Endothelial cell (in vitro differentiated cells): ENCODE measurements at regions not wholly inside any gene's neighbourhood (a gene's known extent, or its start where the extent isn't known, plus 50 kb on each side); places are given as distances from the start of the nearest gene placed in this dataset.

Experiments used
- DNase-seq: peaks from one replicate; pipeline ENCODE4 v3.0.0; 2021; ENCODE audit warnings: low spot score
- H3K27ac Mint-ChIP-seq: one replicate; pipeline ENCODE4 v1.8.0; 2021; ENCODE audit warnings: mixed read lengths, inconsistent platforms; ENCODE audit not compliant: unreplicated experiment
- H3K27me3 Mint-ChIP-seq: one replicate; pipeline ENCODE4 v1.8.0; 2021; ENCODE audit warnings: mild to moderate bottlenecking, moderate library complexity, mixed read lengths, inconsistent platforms; ENCODE audit not compliant: unreplicated experiment
- H3K36me3 Mint-ChIP-seq: one replicate; pipeline ENCODE4 v1.8.0; 2021; ENCODE audit warnings: mild to moderate bottlenecking, low read depth, mixed read lengths, inconsistent platforms; ENCODE audit not compliant: unreplicated experiment
- H3K4me1 Mint-ChIP-seq: one replicate; pipeline ENCODE4 v1.8.0; 2021; ENCODE audit warnings: mild to moderate bottlenecking, mixed read lengths, inconsistent platforms; ENCODE audit not compliant: unreplicated experiment
- H3K4me3 Mint-ChIP-seq: one replicate; pipeline ENCODE4 v1.8.0; 2021; ENCODE audit warnings: mild to moderate bottlenecking, mixed read lengths, inconsistent platforms; ENCODE audit not compliant: unreplicated experiment
- H3K9me3 Mint-ChIP-seq: one replicate; pipeline ENCODE4 v1.8.0; 2021; ENCODE audit warnings: mixed read lengths, inconsistent platforms; ENCODE audit not compliant: unreplicated experiment
- CTCF ChIP-seq: fragments of 200-600 bp; sonication (generic); IDR thresholded peaks from one replicate; pipeline ENCODE4 v1.5.0; 2021; ENCODE audit warnings: antibody characterized with exemption; ENCODE audit not compliant: unreplicated experiment

GRCh38 chr5:143761663-143762062, 50.3 kb upstream of the HMHB1 start:
- H3K4me1 Mint-ChIP-seq = peaks cover 4% of the 10 kb centered on the region
- no peak overlapping the region for H3K27ac Mint-ChIP-seq
- TF ChIP-seq CTCF = no peak
- no peaks in the 10 kb centered on the region for H3K36me3 Mint-ChIP-seq
- no peaks in the 10 kb centered on the region for H3K27me3 Mint-ChIP-seq
- no peaks in the 10 kb centered on the region for H3K9me3 Mint-ChIP-seq
- DNase-seq = no peak
- no peak overlapping the region for H3K4me3 Mint-ChIP-seq

GRCh38 chr5:143760755-143761154, 51.2 kb upstream of the HMHB1 start:
- no peak overlapping the region for H3K27ac Mint-ChIP-seq
- peaks cover 4% of the 10 kb centered on the region for H3K4me1 Mint-ChIP-seq
- H3K36me3 Mint-ChIP-seq = no peaks in the 10 kb centered on the region
- DNase-seq = no peak
- no peaks in the 10 kb centered on the region for H3K9me3 Mint-ChIP-seq
- no peaks in the 10 kb centered on the region for H3K27me3 Mint-ChIP-seq
- TF ChIP-seq CTCF = no peak
- H3K4me3 Mint-ChIP-seq = no peak overlapping the region

GRCh38 chr5:143760131-143760505, 51.8 kb upstream of the HMHB1 start:
- H3K9me3 Mint-ChIP-seq = no peaks in the 10 kb centered on the region
- no peaks in the 10 kb centered on the region for H3K36me3 Mint-ChIP-seq
- TF ChIP-seq CTCF = no peak
- peaks cover 4% of the 10 kb centered on the region for H3K4me1 Mint-ChIP-seq
- DNase-seq = no peak
- H3K27ac Mint-ChIP-seq = no peak overlapping the region
- no peaks in the 10 kb centered on the region for H3K27me3 Mint-ChIP-seq
- no peak overlapping the region for H3K4me3 Mint-ChIP-seq

- Mint-ChIP-seq H3K4me3 (no peak overlapping the region), H3K9me3 (no peaks in the 10 kb centered on the region), H3K36me3 (no peaks in the 10 kb centered on the region), H3K27me3 (no peaks in the 10 kb centered on the region), H3K4me1 (peaks cover 4% of the 10 kb centered on the region), H3K27ac (no peak overlapping the region)
- no peak for TF ChIP-seq CTCF
- no peak for DNase-seq
Observed at GRCh38 chr5:143759396-143760130, 52.4 kb upstream of the HMHB1 start.

GRCh38 chr5:143758750-143759149, 53.2 kb upstream of the HMHB1 start:
- Mint-ChIP-seq H3K36me3 (no peaks in the 10 kb centered on the region), H3K27ac (no peak overlapping the region)
- no peak for TF ChIP-seq CTCF

More at GRCh38 chr5:143758750-143759149, 53.2 kb upstream of the HMHB1 start:
- Mint-ChIP-seq H3K9me3 (no peaks in the 10 kb centered on the region), H3K4me3 (no peak overlapping the region), H3K27me3 (no peaks in the 10 kb centered on the region), H3K4me1 (no peaks in the 10 kb centered on the region)
- no peak for DNase-seq
